OCI-LY3 (cell line): ENCODE measurements at regions not wholly inside any gene's neighbourhood (a gene's known extent, or its start where the extent isn't known, plus 50 kb on each side); places are given as distances from the start of the nearest gene placed in this dataset.

ENCODE experiments used
- CTCF ChIP-seq: fragments of 200-600, 300-600 bp; sonication (generic); IDR thresholded peaks from 2 replicates; pipeline ENCODE4 v1.5.1; 2014; ENCODE audit warnings: antibody characterized with exemption, low read length, low read depth
- EZH2phosphoT487 ChIP-seq: fragments of 200-600 bp; shearing (Covaris generic); IDR thresholded peaks from 2 replicates; pipeline ENCODE4 v1.6.1; 2018; ENCODE audit warnings: antibody characterized with exemption, mixed run types, low read depth

- TF ChIP-seq CTCF (no peak), EZH2phosphoT487 (no peak)
Measured at GRCh38 chr11:28702871-28703270, 594.7 kb downstream of the METTL15 start.
